Adipocyte (in vitro differentiated cells): ENCODE measurements at regions not wholly inside any gene's neighbourhood (a gene's known extent, or its start where the extent isn't known, plus 50 kb on each side); places are given as distances from the start of the nearest gene placed in this dataset.

Experiments used
- DNase-seq: peaks from one replicate; pipeline ENCODE4 v3.0.0-alpha.2; 2015; ENCODE audit warnings: low read depth
- H3K27me3 ChIP-seq: replicated peaks from 2 replicates; pipeline ENCODE4 v1.7.0; 2013; ENCODE audit warnings: mild to moderate bottlenecking, low read length, moderate library complexity; ENCODE audit not compliant: control insufficient read depth, insufficient read depth
- H3K36me3 ChIP-seq: 2 replicates; pipeline ENCODE4 v1.7.0; 2013; ENCODE audit warnings: low read length, mild to moderate bottlenecking, moderate library complexity; ENCODE audit not compliant: control insufficient read depth, insufficient read depth, severe bottlenecking
- H3K4me1 ChIP-seq: 2 replicates; pipeline ENCODE4 v1.7.0; 2013; ENCODE audit warnings: mild to moderate bottlenecking, low read length, moderate library complexity; ENCODE audit not compliant: control insufficient read depth, insufficient read depth
- H3K4me3 ChIP-seq: 2 replicates; pipeline ENCODE4 v1.7.0; 2013; ENCODE audit warnings: mild to moderate bottlenecking, low read length, moderate library complexity
- H3K9ac ChIP-seq: 2 replicates; pipeline ENCODE4 v1.7.0; 2013; ENCODE audit warnings: mild to moderate bottlenecking, low read length, moderate library complexity
- H3K9me3 ChIP-seq: 2 replicates; pipeline ENCODE4 v1.7.0; 2013; ENCODE audit warnings: mild to moderate bottlenecking, low read length, moderate library complexity; ENCODE audit not compliant: control insufficient read depth

GRCh38 chr11:119892311-119892808 is 163.4 kb upstream of the NECTIN1 start:
- H3K4me1 ChIP-seq, result no peaks in the 10 kb centered on the region
- no peak overlapping the region for H3K4me3 ChIP-seq
- no peaks in the 10 kb centered on the region for H3K9me3 ChIP-seq
- H3K27me3 ChIP-seq, result peaks cover 84% of the 10 kb centered on the region
- no peaks in the 10 kb centered on the region for H3K36me3 ChIP-seq
- DNase-seq, result no peak
- H3K9ac ChIP-seq, result no peak overlapping the region

GRCh38 chr11:119891055-119891768 is 162.2 kb upstream of the NECTIN1 start:
- no peak overlapping the region for H3K9ac ChIP-seq
- DNase-seq, result no peak
- no peaks in the 10 kb centered on the region for H3K4me1 ChIP-seq
- H3K27me3 ChIP-seq, result peaks cover 88% of the 10 kb centered on the region
- H3K4me3 ChIP-seq, result no peak overlapping the region
- H3K36me3 ChIP-seq, result no peaks in the 10 kb centered on the region
- H3K9me3 ChIP-seq, result no peaks in the 10 kb centered on the region

- Histone ChIP-seq H3K4me1 (no peaks in the 10 kb centered on the region), H3K4me3 (no peak overlapping the region), H3K27me3 (peaks cover 92% of the 10 kb centered on the region), H3K9ac (no peak overlapping the region), H3K9me3 (no peaks in the 10 kb centered on the region), H3K36me3 (no peaks in the 10 kb centered on the region)
- no peak for DNase-seq
These were observed 161.5 kb upstream of the NECTIN1 start for GRCh38 chr11:119890466-119890865.

GRCh38 chr11:119889728-119890280 is 160.8 kb upstream of the NECTIN1 start:
- no peaks in the 10 kb centered on the region for H3K9me3 ChIP-seq
- H3K4me1 ChIP-seq, result no peaks in the 10 kb centered on the region
- peaks cover 96% of the 10 kb centered on the region for H3K27me3 ChIP-seq
- no peak overlapping the region for H3K4me3 ChIP-seq
- no peak overlapping the region for H3K9ac ChIP-seq
- no peak for DNase-seq
- no peaks in the 10 kb centered on the region for H3K36me3 ChIP-seq

GRCh38 chr11:119889111-119889510 is 160.1 kb upstream of the NECTIN1 start:
- Histone ChIP-seq H3K9ac (no peak overlapping the region), H3K27me3 (peaks cover 95% of the 10 kb centered on the region), H3K4me1 (no peaks in the 10 kb centered on the region), H3K9me3 (no peaks in the 10 kb centered on the region), H3K36me3 (no peaks in the 10 kb centered on the region), H3K4me3 (no peak overlapping the region)
- no peak for DNase-seq

- H3K27me3 ChIP-seq, result peaks cover 86% of the 10 kb centered on the region
These were observed 159.1 kb upstream of the NECTIN1 start for GRCh38 chr11:119888119-119888518.

GRCh38 chr11:119886667-119887230 is 157.7 kb upstream of the NECTIN1 start:
- H3K27me3 ChIP-seq, result peaks cover 72% of the 10 kb centered on the region
- no peak overlapping the region for H3K9ac ChIP-seq
- no peaks in the 10 kb centered on the region for H3K4me1 ChIP-seq
- no peaks in the 10 kb centered on the region for H3K9me3 ChIP-seq
- no peak overlapping the region for H3K4me3 ChIP-seq
- H3K36me3 ChIP-seq, result no peaks in the 10 kb centered on the region
- DNase-seq, result no peak

More at GRCh38 chr11:119888119-119888518, 159.1 kb upstream of the NECTIN1 start:
- DNase-seq, result no peak
- no peaks in the 10 kb centered on the region for H3K9me3 ChIP-seq
- no peak overlapping the region for H3K9ac ChIP-seq
- H3K4me3 ChIP-seq, result no peak overlapping the region
- H3K36me3 ChIP-seq, result no peaks in the 10 kb centered on the region
- no peaks in the 10 kb centered on the region for H3K4me1 ChIP-seq

GRCh38 chr11:119885861-119886567 is 157.0 kb upstream of the NECTIN1 start:
- H3K4me3 ChIP-seq, result no peak overlapping the region
- no peaks in the 10 kb centered on the region for H3K36me3 ChIP-seq
- no peak overlapping the region for H3K9ac ChIP-seq
- no peak for DNase-seq
- H3K4me1 ChIP-seq, result no peaks in the 10 kb centered on the region
- no peaks in the 10 kb centered on the region for H3K9me3 ChIP-seq
- H3K27me3 ChIP-seq, result peaks cover 70% of the 10 kb centered on the region

GRCh38 chr11:119885067-119885466 is 156.1 kb upstream of the NECTIN1 start:
- H3K27me3 ChIP-seq, result peaks cover 70% of the 10 kb centered on the region
- no peaks in the 10 kb centered on the region for H3K9me3 ChIP-seq
- H3K4me1 ChIP-seq, result no peaks in the 10 kb centered on the region
- H3K9ac ChIP-seq, result no peak overlapping the region
- H3K4me3 ChIP-seq, result no peak overlapping the region
- no peak for DNase-seq
- no peaks in the 10 kb centered on the region for H3K36me3 ChIP-seq

- Histone ChIP-seq H3K9ac (no peak overlapping the region), H3K4me1 (no peaks in the 10 kb centered on the region), H3K27me3 (peaks cover 59% of the 10 kb centered on the region), H3K4me3 (no peak overlapping the region), H3K9me3 (no peaks in the 10 kb centered on the region), H3K36me3 (no peaks in the 10 kb centered on the region)
- DNase-seq, result no peak
These were observed 153.3 kb upstream of the NECTIN1 start for GRCh38 chr11:119882316-119882715.

GRCh38 chr11:119880873-119881272 is 151.9 kb upstream of the NECTIN1 start:
- H3K9ac ChIP-seq, result no peak overlapping the region

More at GRCh38 chr11:119880873-119881272, 151.9 kb upstream of the NECTIN1 start:
- Histone ChIP-seq H3K27me3 (peaks cover 55% of the 10 kb centered on the region), H3K4me1 (no peaks in the 10 kb centered on the region), H3K36me3 (no peaks in the 10 kb centered on the region), H3K9me3 (no peaks in the 10 kb centered on the region), H3K4me3 (no peak overlapping the region)
- no peak for DNase-seq
